H1 (cell line): ENCODE measurements at regions not wholly inside any gene's neighbourhood (a gene's known extent, or its start where the extent isn't known, plus 50 kb on each side); places are given as distances from the start of the nearest gene placed in this dataset.

Experiments
- CBX5 ChIP-seq: fragments of 300-800, 300-1000 bp; sonication (generic); IDR thresholded peaks from 2 replicates; pipeline ENCODE4 v1.7.1; 2016; ENCODE audit warnings: antibody characterized with exemption, low read length, low read depth
- CHD1 ChIP-seq: IDR thresholded peaks from 2 replicates; pipeline ENCODE4 v1.6.1; 2012; ENCODE audit warnings: low read depth, low read length, improper control_type of control experiment
- KDM4A ChIP-seq: IDR thresholded peaks from one replicate; pipeline ENCODE4 v1.7.1; 2012; ENCODE audit warnings: low read depth, mild to moderate bottlenecking, moderate library complexity, low read length, inconsistent platforms; ENCODE audit not compliant: severe bottlenecking
- SP1 ChIP-seq: IDR thresholded peaks from 2 replicates; pipeline ENCODE4 v1.6.1; 2011; ENCODE audit warnings: low read depth, low read length
- SP4 ChIP-seq: IDR thresholded peaks from 2 replicates; pipeline ENCODE4 v1.6.1; 2012; ENCODE audit warnings: low read length, inconsistent platforms
- SUZ12 ChIP-seq: fragments of 200-600 bp; sonication (generic); IDR thresholded peaks from 2 replicates; pipeline ENCODE4 v1.6.1; 2012; ENCODE audit warnings: mild to moderate bottlenecking, inconsistent platforms, low read length, moderate library complexity, mixed read lengths
- TEAD4 ChIP-seq: IDR thresholded peaks from 2 replicates; pipeline ENCODE4 v1.6.1; 2012; ENCODE audit warnings: low read depth, low read length, inconsistent platforms, mixed read lengths
- TF ChIP-seq, protein P1 (sequence below): fragments of 300-600 bp; sonication (generic); IDR thresholded peaks from 2 replicates; pipeline ENCODE4 v1.7.1; 2012; ENCODE audit warnings: low read length, moderate library complexity, mild to moderate bottlenecking, inconsistent platforms; ENCODE audit not compliant: insufficient replicate concordance

DNA sequence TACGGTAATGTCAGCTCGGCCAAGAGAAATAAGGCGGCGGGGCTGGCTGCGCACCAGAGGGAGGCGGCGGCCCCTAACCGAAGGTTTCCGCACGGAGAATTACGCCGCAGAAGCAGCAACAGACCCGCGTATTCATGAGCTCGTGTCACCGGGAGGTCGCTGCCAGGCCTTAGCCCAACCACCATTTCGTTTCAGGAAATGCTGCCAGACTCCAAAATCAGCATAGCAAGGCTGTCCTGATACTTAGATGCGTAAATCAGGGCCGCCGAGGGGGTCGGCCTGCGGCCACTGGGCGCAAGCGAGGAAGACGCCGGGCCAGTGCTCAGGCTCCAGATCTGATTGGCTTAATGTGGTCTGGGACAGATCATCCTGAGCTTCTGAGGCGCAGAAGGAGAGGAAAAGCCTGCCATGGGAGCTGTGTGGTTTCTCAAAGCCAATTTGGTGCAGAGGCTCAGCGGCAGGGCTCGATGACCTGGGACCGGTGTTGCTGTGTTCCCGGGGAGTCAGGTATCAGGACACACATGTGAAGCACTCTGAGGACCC is 247.9 kb downstream of the BAMBI start (continued):
- TF ChIP-seq, protein P1, sequence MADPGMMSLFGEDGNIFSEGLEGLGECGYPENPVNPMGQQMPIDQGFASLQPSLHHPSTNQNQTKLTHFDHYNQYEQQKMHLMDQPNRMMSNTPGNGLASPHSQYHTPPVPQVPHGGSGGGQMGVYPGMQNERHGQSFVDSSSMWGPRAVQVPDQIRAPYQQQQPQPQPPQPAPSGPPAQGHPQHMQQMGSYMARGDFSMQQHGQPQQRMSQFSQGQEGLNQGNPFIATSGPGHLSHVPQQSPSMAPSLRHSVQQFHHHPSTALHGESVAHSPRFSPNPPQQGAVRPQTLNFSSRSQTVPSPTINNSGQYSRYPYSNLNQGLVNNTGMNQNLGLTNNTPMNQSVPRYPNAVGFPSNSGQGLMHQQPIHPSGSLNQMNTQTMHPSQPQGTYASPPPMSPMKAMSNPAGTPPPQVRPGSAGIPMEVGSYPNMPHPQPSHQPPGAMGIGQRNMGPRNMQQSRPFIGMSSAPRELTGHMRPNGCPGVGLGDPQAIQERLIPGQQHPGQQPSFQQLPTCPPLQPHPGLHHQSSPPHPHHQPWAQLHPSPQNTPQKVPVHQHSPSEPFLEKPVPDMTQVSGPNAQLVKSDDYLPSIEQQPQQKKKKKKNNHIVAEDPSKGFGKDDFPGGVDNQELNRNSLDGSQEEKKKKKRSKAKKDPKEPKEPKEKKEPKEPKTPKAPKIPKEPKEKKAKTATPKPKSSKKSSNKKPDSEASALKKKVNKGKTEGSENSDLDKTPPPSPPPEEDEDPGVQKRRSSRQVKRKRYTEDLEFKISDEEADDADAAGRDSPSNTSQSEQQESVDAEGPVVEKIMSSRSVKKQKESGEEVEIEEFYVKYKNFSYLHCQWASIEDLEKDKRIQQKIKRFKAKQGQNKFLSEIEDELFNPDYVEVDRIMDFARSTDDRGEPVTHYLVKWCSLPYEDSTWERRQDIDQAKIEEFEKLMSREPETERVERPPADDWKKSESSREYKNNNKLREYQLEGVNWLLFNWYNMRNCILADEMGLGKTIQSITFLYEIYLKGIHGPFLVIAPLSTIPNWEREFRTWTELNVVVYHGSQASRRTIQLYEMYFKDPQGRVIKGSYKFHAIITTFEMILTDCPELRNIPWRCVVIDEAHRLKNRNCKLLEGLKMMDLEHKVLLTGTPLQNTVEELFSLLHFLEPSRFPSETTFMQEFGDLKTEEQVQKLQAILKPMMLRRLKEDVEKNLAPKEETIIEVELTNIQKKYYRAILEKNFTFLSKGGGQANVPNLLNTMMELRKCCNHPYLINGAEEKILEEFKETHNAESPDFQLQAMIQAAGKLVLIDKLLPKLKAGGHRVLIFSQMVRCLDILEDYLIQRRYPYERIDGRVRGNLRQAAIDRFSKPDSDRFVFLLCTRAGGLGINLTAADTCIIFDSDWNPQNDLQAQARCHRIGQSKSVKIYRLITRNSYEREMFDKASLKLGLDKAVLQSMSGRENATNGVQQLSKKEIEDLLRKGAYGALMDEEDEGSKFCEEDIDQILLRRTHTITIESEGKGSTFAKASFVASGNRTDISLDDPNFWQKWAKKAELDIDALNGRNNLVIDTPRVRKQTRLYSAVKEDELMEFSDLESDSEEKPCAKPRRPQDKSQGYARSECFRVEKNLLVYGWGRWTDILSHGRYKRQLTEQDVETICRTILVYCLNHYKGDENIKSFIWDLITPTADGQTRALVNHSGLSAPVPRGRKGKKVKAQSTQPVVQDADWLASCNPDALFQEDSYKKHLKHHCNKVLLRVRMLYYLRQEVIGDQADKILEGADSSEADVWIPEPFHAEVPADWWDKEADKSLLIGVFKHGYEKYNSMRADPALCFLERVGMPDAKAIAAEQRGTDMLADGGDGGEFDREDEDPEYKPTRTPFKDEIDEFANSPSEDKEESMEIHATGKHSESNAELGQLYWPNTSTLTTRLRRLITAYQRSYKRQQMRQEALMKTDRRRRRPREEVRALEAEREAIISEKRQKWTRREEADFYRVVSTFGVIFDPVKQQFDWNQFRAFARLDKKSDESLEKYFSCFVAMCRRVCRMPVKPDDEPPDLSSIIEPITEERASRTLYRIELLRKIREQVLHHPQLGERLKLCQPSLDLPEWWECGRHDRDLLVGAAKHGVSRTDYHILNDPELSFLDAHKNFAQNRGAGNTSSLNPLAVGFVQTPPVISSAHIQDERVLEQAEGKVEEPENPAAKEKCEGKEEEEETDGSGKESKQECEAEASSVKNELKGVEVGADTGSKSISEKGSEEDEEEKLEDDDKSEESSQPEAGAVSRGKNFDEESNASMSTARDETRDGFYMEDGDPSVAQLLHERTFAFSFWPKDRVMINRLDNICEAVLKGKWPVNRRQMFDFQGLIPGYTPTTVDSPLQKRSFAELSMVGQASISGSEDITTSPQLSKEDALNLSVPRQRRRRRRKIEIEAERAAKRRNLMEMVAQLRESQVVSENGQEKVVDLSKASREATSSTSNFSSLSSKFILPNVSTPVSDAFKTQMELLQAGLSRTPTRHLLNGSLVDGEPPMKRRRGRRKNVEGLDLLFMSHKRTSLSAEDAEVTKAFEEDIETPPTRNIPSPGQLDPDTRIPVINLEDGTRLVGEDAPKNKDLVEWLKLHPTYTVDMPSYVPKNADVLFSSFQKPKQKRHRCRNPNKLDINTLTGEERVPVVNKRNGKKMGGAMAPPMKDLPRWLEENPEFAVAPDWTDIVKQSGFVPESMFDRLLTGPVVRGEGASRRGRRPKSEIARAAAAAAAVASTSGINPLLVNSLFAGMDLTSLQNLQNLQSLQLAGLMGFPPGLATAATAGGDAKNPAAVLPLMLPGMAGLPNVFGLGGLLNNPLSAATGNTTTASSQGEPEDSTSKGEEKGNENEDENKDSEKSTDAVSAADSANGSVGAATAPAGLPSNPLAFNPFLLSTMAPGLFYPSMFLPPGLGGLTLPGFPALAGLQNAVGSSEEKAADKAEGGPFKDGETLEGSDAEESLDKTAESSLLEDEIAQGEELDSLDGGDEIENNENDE = no peak
- TF ChIP-seq TEAD4 (no peak), KDM4A (no peak), CBX5 (no peak), SP1 (no peak), SUZ12 (no peak), SP4 (no peak), CHD1 (no peak)
